T-cell (primary cell): ENCODE measurements at regions not wholly inside any gene's neighbourhood (a gene's known extent, or its start where the extent isn't known, plus 50 kb on each side); places are given as distances from the start of the nearest gene placed in this dataset.
"Not testable (repeated sequence)": the region's sequence is repeated elsewhere in the genome, so short reads cannot be mapped to it uniquely, and the experiment has no call there.

Experiments
- ATAC-seq, 4 experiments: fragments of 200-7000 bp in 3 of 4; fragments of 150-1000 bp in 1 of 4; cut with Tn5 transposase; replicated peaks in 1 of 4; 1 replicate in 3 of 4; 2 replicates in 1 of 4; pipeline ENCODE4 v1.10.0; 2021; ENCODE audit warnings: moderate library complexity in 3 of 4, mild to moderate bottlenecking in 2 of 4, moderate number of reproducible peaks in 1 of 4
- CTCF ChIA-PET, 2 donors: fragments of 300-600 bp; sonication (Branson Sonifier 250); formaldehyde crosslinking; loops; one replicate each; lab custom pipeline; 2022; ENCODE audit warnings: antibody characterized with exemption in 2 of 2; lab: Charles Lee
- POLR2A ChIA-PET, 2 donors: fragments of 300-600 bp; sonication (Branson Sonifier 250); formaldehyde crosslinking; loops; one replicate each; lab custom pipeline; 2022; ENCODE audit warnings: antibody characterized with exemption in 2 of 2; lab: Charles Lee
- DNase-seq, 35 experiments: peaks; one replicate each; pipeline versions ENCODE4 v3.0.0 to v3.0.0-alpha.2; 2013 to 2023
- H3K27ac ChIP-seq: one replicate; pipeline ENCODE4 v1.5.1; 2013; ENCODE audit warnings: low read length
- H3K27me3 ChIP-seq, 2 experiments: replicated peaks in 1 of 2; 1 replicate in 1 of 2; 2 replicates in 1 of 2; pipeline versions ENCODE4 v1.6.1 to v1.7.0; 2013; ENCODE audit warnings: low read length in 1 of 2, mixed read lengths in 1 of 2; ENCODE audit not compliant: control insufficient read depth in 2 of 2, insufficient read depth in 2 of 2; ENCODE audit errors: extremely low read depth in 1 of 2
- H3K36me3 ChIP-seq, 2 donors: 1 replicate in 1 of 2; 2 replicates in 1 of 2; pipeline versions ENCODE4 v1.6.1 to v1.7.0; 2013; ENCODE audit warnings: low read length in 1 of 2; ENCODE audit not compliant: control insufficient read depth in 2 of 2, insufficient read depth in 1 of 2; ENCODE audit errors: extremely low read depth in 1 of 2
- H3K4me1 ChIP-seq, 2 experiments: 1 replicate in 1 of 2; 2 replicates in 1 of 2; pipeline versions ENCODE4 v1.6.1 to v1.7.0; 2013; ENCODE audit warnings: low read length in 2 of 2, mixed read lengths in 1 of 2; ENCODE audit not compliant: insufficient read depth in 2 of 2, control insufficient read depth in 1 of 2; ENCODE audit errors: extremely low read depth in 1 of 2
- H3K4me3 ChIP-seq, 2 donors: 1 replicate in 1 of 2; 2 replicates in 1 of 2; pipeline versions ENCODE4 v1.5.1 to v1.7.0; 2013; ENCODE audit warnings: mild to moderate bottlenecking in 2 of 2, low read length in 1 of 2, moderate library complexity in 1 of 2; ENCODE audit not compliant: control insufficient read depth in 1 of 2; ENCODE audit errors: extremely low read depth in 1 of 2
- H3K9me3 ChIP-seq: 2 replicates; pipeline ENCODE4 v1.7.0; 2013
- H3K27ac Mint-ChIP-seq, 2 donors: one replicate each; pipeline ENCODE4 v1.8.0; 2020 to 2021; ENCODE audit warnings: mild to moderate bottlenecking in 2 of 2, mixed read lengths in 2 of 2
- H3K27me3 Mint-ChIP-seq, 2 donors: one replicate each; pipeline ENCODE4 v1.8.0; 2021 to 2022; ENCODE audit warnings: mixed read lengths in 2 of 2
- H3K36me3 Mint-ChIP-seq: one replicate; pipeline ENCODE4 v1.8.0; 2021; ENCODE audit warnings: mixed read lengths
- H3K4me1 Mint-ChIP-seq, 3 donors: one replicate each; pipeline ENCODE4 v1.8.0; 2020 to 2022; ENCODE audit warnings: mixed read lengths in 3 of 3, mild to moderate bottlenecking in 1 of 3
- H3K4me3 Mint-ChIP-seq, 3 donors: one replicate each; pipeline ENCODE4 v1.8.0; 2020 to 2022; ENCODE audit warnings: mild to moderate bottlenecking in 3 of 3, mixed read lengths in 3 of 3, moderate library complexity in 3 of 3
- H3K9me3 Mint-ChIP-seq, 3 donors: one replicate each; pipeline ENCODE4 v1.8.0; 2020 to 2022; ENCODE audit warnings: mixed read lengths in 3 of 3
- WGBS: methylation state at CpG from one replicate; pipeline ENCODE4 v1.1.5; 2013; ENCODE audit warnings: missing lambda C conversion rate; ENCODE audit not compliant: insufficient coverage; 5-methylcytosine and 5-hydroxymethylcytosine counted together

GRCh38 chr2:16067444-16067843 is 127.1 kb downstream of the MYCN start:
- no peaks in the 10 kb centered on the region for H3K27me3 ChIP-seq
- no peak overlapping the region for H3K27ac ChIP-seq
- Mint-ChIP-seq H3K27me3 (no peaks in the 10 kb centered on the region), H3K4me1 (no peaks in the 10 kb centered on the region), H3K4me3 (no peak overlapping the region), H3K27ac (no peak overlapping the region), H3K9me3 (peaks cover 5 to 17% (median 6%) of the 10 kb centered on the region in 3 donors), H3K36me3 (no peaks in the 10 kb centered on the region)
- H3K36me3 ChIP-seq = no peaks in the 10 kb centered on the region
- DNase-seq (no peak), ATAC-seq (no peak)
- H3K4me3 ChIP-seq = no peak overlapping the region
- POLR2A ChIA-PET = no interaction called here
- WGBS = 100% methylated on average over 2 of the region's 5 CpGs
- CTCF ChIA-PET = no interaction called here
- H3K4me1 ChIP-seq = no peaks in the 10 kb centered on the region
- H3K9me3 ChIP-seq = no peaks in the 10 kb centered on the region

GRCh38 chr2:16067037-16067406 is 126.7 kb downstream of the MYCN start:
- Mint-ChIP-seq H3K9me3 (peaks cover 5 to 21% (median 8%) of the 10 kb centered on the region in 3 donors), H3K27me3 (no peaks in the 10 kb centered on the region), H3K4me3 (no peak overlapping the region), H3K36me3 (no peaks in the 10 kb centered on the region), H3K4me1 (no peaks in the 10 kb centered on the region), H3K27ac (no peak overlapping the region)
- DNase-seq (no peak), ATAC-seq (no peak)
- H3K9me3 ChIP-seq = no peaks in the 10 kb centered on the region
- H3K36me3 ChIP-seq = no peaks in the 10 kb centered on the region
- WGBS = 90% methylated on average over 5 of the region's 10 CpGs
- H3K27me3 ChIP-seq = no peaks in the 10 kb centered on the region
- no peaks in the 10 kb centered on the region for H3K4me1 ChIP-seq
- CTCF ChIA-PET = interaction anchor here in 1 of 2 donors (0.7 kb wide), 1 partner anchor 1767 kb away, joined by 3 read pairs; no protein-coding TSS in a partner anchor
- POLR2A ChIA-PET = no interaction called here
- no peak overlapping the region for H3K27ac ChIP-seq
- H3K4me3 ChIP-seq = no peak overlapping the region

DNA sequence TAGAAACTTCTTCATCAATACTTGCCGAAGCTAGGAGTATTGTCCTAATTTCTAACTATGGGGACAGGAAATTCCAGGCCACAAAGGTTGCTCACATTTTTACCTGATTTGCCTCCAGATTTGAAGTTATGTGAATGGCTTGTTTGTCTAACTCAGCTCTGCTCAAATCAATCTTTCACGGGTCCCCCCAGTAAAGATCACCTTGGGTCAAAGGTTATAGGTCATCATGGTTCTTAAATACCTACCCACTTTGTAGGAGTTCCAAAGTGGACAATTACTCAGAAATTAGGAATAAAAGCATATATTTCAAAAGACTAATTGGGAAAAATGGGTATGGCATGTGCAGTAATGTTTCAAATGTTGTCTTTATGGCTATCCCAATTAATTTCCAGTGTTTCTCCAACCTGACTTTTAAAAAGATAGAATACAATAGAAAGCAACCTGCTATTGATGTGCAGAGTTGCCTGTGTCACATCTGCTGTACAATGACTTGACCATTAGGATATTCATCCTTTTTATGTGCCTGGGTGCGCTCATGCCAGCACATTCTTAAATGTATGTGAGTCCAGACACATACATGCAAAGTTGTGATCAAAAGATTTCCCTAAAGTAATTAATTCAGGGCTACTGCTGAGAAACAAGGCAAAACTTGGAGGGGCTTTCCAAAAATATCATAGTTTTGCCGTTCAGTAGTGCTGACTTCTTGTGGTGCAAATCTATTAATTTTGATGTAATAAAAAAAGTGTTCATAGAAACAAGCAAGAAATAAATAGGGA is 126.1 kb downstream of the MYCN start:
- Mint-ChIP-seq H3K4me3 (no peak overlapping the region), H3K27ac (no peak overlapping the region)
- WGBS = 71% methylated on average over 1 of the region's 4 CpGs

DNA sequence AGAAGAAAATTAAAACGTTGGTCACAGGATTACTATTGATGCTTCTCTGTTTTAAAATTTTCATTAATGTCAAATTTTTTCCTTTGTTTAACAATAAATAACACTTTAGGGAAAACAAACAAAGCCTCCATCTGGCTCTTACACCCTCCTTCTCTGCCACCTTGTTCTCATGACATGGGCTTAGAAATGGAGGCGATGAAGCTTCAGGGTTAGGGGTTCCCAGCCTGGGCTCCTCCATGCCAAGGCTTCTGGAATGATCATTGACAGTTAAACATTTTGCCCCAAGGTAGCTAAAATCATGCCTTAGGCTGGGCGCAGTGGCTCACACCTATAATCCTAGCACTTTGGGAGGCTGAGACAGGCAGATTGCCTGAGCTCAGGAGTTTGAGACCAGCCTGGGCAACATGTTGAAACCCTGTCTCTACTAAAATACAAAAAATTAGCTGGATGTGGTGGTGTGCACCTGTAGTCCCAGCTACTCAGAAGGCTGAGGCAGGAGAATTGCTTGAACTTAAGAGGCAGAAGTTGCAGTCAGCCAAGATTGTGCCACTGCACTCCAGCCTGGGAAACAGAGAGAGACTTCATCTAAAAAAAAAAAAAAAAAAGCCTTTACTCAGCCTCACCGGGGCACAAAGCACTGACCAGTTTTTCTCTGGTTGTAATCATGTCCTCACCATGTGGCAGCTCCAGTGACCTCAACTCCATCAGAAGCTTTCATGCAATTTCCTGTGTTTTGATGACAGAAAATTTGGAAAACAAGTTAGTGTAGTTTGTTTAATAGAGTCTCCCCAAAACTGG is 125.1 kb downstream of the MYCN start:
- ATAC-seq, H3K27ac Mint-ChIP-seq, H3K4me1 ChIP-seq, H3K36me3 Mint-ChIP-seq, H3K4me3 Mint-ChIP-seq, H3K4me3 ChIP-seq, DNase-seq, POLR2A ChIA-PET, H3K4me1 Mint-ChIP-seq, CTCF ChIA-PET, H3K27ac ChIP-seq, H3K27me3 ChIP-seq, H3K36me3 ChIP-seq, H3K27me3 Mint-ChIP-seq, H3K9me3 ChIP-seq: not testable (repeated sequence)
- WGBS = 100% methylated on average over 2 of the region's 4 CpGs
- H3K9me3 Mint-ChIP-seq = peaks cover 5 to 29% (median 8%) of the 10 kb centered on the region in 3 donors

More for the DNA sequence above, 126.1 kb downstream of the MYCN start:
- no peaks in the 10 kb centered on the region for H3K4me1 Mint-ChIP-seq
- POLR2A ChIA-PET = no interaction called here
- no peaks in the 10 kb centered on the region for H3K36me3 Mint-ChIP-seq
- ATAC-seq = no peak
- H3K9me3 Mint-ChIP-seq = peaks cover 5 to 24% (median 8%) of the 10 kb centered on the region in 3 donors
- no peaks in the 10 kb centered on the region for H3K9me3 ChIP-seq
- DNase-seq = no peak
- no peaks in the 10 kb centered on the region for H3K4me1 ChIP-seq
- H3K27me3 Mint-ChIP-seq = no peaks in the 10 kb centered on the region
- CTCF ChIA-PET = interaction anchor here in 1 of 2 donors (0.7 kb wide), 1 partner anchor 1767 kb away, joined by 3 read pairs; no protein-coding TSS in a partner anchor
- no peaks in the 10 kb centered on the region for H3K27me3 ChIP-seq
- no peaks in the 10 kb centered on the region for H3K36me3 ChIP-seq
- no peak overlapping the region for H3K4me3 ChIP-seq
- H3K27ac ChIP-seq = no peak overlapping the region

- 89% methylated on average over 1 of the region's 2 CpGs for WGBS
- Histone ChIP-seq H3K9me3 (no peaks in the 10 kb centered on the region), H3K4me1 (no peaks in the 10 kb centered on the region), H3K36me3 (no peaks in the 10 kb centered on the region), H3K27me3 (no peaks in the 10 kb centered on the region), H3K4me3 (no peak overlapping the region), H3K27ac (no peak overlapping the region)
- Mint-ChIP-seq H3K27ac (no peak overlapping the region), H3K4me3 (no peak overlapping the region), H3K4me1 (no peaks in the 10 kb centered on the region), H3K36me3 (no peaks in the 10 kb centered on the region), H3K27me3 (no peaks in the 10 kb centered on the region), H3K9me3 (peaks cover 5 to 29% (median 8%) of the 10 kb centered on the region in 3 donors)
- ChIA-PET CTCF (no interaction called here), POLR2A (no interaction called here)
- ATAC-seq (no peak), DNase-seq (no peak)
Observed at GRCh38 chr2:16064745-16065144, 124.4 kb downstream of the MYCN start.

GRCh38 chr2:16063955-16064633 is 123.7 kb downstream of the MYCN start:
- Histone ChIP-seq H3K4me1 (no peaks in the 10 kb centered on the region), H3K27ac (no peak overlapping the region), H3K4me3 (no peak overlapping the region), H3K36me3 (no peaks in the 10 kb centered on the region), H3K9me3 (no peaks in the 10 kb centered on the region), H3K27me3 (no peaks in the 10 kb centered on the region)
- Mint-ChIP-seq H3K27me3 (no peaks in the 10 kb centered on the region), H3K4me3 (no peak overlapping the region), H3K27ac (no peak overlapping the region), H3K4me1 (no peaks in the 10 kb centered on the region), H3K9me3 (peaks cover 5 to 29% (median 8%) of the 10 kb centered on the region in 3 donors), H3K36me3 (no peaks in the 10 kb centered on the region)
- WGBS = 83% methylated on average over 3 of the region's 4 CpGs
- POLR2A ChIA-PET = no interaction called here
- CTCF ChIA-PET = no interaction called here
- no peak for DNase-seq
- ATAC-seq = no peak
